T-helper 1 cell treated with Interleukin-12 subunit alpha and Interleukin-12 subunit beta and Interleukin-4 antibody, amounts not matched to agents 30 ng/mL and 1 ng/mL, for 36 hours (primary cell): ENCODE measurements at regions not wholly inside any gene's neighbourhood (a gene's known extent, or its start where the extent isn't known, plus 50 kb on each side); places are given as distances from the start of the nearest gene placed in this dataset.

ENCODE experiments used
- intact Hi-C: fragments of 100-400 bp; cut with micrococcal nuclease; formaldehyde crosslinking; loops from one replicate; pipeline ENCODE4 v1.15.1; 2024

DNA sequence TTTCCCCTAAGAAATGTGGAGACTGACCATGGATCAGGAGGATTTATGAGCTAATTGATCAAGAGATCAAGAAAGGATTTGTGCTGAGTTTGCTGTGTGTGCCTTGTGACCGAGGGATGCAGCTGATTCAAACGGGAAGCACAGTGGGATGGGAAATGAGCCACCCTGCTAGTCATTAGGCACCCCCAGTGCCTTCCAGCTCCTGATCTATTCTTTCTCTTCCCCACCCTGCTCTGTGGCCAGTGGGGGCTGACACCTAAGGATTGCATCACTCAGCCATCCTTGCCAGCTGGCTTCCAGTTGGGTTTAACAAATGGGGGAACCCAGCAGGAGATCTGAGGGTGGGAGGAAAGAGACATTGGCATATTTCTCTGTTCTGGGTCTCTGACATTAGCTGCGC lies 132.2 kb upstream of the CXCR4 start:
- intact Hi-C loops, result no loop called here

- intact Hi-C loops, result no loop called here
These were observed 131.0 kb upstream of the CXCR4 start for GRCh38 chr2:136248907-136249306.

- intact Hi-C loops, result no loop called here
These were observed 130.3 kb upstream of the CXCR4 start for GRCh38 chr2:136248242-136248641.

- intact Hi-C loops, result no loop called here
These were observed 129.4 kb upstream of the CXCR4 start for GRCh38 chr2:136247204-136247950.

DNA sequence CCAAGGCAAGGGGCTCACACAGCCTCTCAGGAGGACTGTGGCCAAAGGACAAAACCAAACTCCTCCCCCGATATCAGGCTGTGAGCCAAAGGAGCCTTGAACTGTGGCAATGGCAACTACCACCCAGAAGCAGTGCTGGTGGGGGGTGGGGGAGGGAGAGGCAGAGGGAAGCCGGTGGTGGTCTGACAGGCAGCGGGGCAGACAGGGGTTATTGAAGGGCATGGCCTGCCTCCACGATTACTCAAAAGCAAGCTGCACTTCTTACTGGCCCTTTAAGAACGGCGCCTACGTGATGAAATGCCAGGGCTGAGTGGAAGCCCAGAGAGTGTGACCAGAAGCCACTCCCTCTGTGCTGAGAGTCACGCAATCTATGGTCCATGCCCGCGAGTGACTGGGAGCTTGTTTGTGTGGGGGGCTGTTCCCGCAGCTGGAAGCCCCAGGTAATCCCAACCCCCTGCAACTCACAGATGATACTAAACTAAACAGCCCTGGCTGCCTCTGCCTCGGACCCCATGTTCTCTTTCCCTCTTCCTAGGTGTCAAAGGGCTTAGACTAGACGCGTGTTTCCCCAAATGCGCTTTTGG lies 128.2 kb upstream of the CXCR4 start:
- intact Hi-C loops, result no loop called here

GRCh38 chr2:136245211-136245610 lies 127.3 kb upstream of the CXCR4 start:
- intact Hi-C loops, result no loop called here

GRCh38 chr2:136244536-136244885 lies 126.6 kb upstream of the CXCR4 start:
- intact Hi-C loops, result no loop called here

GRCh38 chr2:136243638-136244535 lies 125.9 kb upstream of the CXCR4 start:
- intact Hi-C loops, result no loop called here

DNA sequence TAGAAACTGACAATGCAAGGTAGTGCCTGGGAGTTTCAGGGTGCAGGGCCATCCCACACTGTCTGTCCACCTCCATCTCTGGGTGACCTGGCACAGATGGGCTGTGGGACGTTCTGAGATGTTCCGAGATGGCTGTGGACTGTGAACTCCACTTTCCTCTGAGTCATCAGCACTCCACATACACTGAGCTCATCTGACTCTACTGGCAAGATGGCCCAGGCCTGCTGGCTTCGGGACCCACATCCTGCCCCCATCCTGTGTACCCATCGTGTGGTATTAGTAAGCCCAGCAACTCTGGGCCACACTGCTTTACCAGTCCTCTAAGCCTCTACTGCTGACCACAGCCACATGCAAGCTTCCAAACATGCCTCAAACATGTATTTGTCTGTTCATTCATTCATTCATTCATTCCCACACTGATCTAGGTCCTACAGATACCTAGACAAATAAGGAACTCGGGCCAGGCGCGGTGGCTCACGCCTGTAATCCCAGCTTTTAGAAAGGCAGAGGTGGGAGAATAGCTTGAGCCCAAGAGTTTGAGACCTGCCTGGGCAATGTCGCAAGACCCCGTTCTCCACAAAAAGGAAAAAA lies 124.8 kb upstream of the CXCR4 start:
- intact Hi-C loops, result no loop called here

GRCh38 chr2:136242100-136242499 lies 124.2 kb upstream of the CXCR4 start:
- intact Hi-C loops, result no loop called here

DNA sequence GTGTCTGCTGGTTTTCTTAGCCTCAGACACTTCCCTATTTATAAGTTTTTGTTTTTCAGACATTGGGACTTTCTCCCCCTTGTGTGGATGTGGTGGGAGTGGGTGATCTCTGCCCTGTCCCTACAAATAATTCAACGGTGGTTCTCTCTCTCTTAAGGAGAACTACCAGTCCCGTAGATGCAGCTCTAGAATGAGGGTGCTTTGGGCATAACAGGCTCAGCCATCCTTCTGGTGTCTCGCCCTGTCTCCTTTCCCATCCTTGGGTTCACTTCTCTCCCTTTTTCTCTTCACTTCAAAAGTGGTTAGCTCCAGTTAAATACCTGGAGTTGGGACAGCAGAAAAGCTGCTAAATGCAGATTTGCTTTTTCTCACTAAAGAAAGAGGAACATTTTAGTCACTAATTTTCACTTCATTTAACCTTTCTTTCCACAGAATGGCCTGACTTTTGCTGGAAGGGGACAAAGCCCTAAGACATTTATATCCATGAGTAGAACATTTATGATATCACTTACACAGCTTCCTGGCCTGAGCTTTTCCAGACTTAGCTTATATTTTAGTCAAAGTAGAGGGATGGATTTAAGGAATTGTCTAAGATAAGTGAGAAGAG lies 121.2 kb upstream of the CXCR4 start:
- intact Hi-C loops, result loop anchor here (2.0 to 5.0 kb wide), 8 partner anchors 32 to 417 kb away; partner anchors contain the start of gene CXCR4

DNA sequence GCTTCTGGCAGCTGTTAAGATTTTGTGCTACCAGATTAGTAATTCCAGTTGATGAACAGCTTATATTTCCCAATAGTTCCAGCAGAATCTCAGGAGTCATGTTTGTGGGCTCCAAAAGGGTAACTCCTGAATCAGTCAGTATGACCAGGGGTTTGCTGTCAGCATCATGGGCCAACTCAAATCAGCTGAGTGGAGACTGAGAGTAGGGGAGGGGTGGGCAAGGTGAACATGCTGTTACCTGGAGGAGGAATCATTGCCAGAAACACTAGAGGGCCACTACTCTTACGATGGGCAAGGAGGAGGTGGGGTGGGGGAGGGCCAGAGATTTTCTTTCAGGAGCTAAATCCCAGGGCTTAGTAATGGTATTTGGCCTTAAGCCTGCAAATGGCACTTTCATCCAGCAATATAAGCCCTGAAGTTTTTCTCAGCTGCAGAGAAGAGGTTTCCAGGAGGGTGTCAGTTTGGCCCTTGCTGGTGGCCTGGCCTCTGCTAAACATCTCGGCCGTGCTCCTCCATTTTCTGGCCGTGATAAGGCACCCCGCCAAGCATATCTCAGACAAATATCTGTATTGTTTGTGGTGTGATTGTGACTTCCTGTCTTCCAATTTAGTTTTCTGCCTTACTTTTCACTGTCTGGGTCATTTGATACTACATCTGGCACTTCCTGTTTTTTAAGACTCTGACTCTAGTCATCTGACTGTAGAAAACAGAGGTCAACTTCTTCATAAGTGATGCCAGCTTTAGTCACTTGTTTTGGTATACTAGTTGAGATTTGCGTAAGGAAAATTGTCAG lies 120.5 kb upstream of the CXCR4 start:
- intact Hi-C loops, result loop anchor here (1.0 to 5.0 kb wide), 11 partner anchors 32 to 416 kb away; partner anchors contain the start of gene CXCR4

GRCh38 chr2:136236019-136236418 lies 118.1 kb upstream of the CXCR4 start:
- intact Hi-C loops, result loop anchor here (5.0 kb wide), 3 partner anchors 76 to 414 kb away; no protein-coding TSS in a partner anchor

DNA sequence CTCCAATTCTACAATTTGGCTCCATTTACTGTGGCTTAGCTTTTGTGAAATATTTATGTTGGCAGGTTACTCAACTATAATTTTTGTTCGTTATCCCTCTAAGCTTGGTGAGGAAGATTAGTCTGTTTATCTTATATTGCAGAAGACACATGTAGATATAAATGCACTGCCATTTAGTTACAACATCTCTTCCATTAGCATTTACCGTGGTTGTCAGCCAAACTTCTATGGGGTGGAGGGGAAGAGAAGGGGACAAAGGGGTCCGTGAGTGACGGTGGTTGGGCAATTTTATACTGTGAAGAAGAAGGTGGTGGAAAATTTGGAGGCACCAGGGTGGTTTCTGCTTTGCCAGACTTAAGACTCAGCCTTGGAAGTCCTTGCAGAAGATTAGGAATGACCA lies 117.6 kb upstream of the CXCR4 start:
- intact Hi-C loops, result loop anchor here (5.0 kb wide), 3 partner anchors 77 to 413 kb away; no protein-coding TSS in a partner anchor

DNA sequence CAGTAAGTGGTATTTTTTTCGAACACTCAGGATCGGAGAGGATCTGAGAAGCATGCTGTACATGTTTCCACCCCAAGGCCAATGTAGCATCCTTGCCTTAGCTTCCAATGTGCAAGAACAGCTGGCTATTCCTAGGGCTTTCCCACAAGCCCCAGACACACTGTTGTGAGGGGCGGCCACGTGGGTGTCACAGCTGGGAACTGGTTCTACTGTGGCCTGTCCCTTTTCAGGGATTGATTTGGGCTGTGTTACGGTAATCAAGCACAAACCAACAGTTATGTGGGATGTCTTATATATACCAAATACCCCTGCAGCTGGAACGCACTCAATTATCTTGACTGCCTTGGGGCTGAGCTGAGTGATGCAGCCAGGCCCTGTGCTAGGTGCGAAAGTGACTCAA lies 116.3 kb upstream of the CXCR4 start:
- intact Hi-C loops, result no loop called here

DNA sequence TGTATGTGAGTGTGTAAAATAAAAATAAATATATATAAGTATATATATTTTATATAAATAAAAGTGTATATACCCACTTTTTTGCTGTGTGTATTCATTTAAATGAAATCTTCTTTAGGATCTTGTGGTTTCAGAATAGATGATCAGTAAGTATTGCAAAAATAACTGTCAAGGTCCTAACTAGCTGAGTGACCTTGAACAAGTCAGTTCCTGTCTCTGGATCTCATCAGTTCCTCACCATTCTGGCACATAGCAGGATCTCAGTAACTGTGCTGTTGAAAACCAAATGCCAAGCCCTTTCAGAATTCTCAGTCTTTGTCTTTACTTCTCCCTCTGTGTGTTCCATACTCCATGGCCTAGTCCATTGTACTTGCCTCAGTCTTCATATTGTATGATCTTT lies 115.3 kb upstream of the CXCR4 start:
- intact Hi-C loops, result no loop called here

- intact Hi-C loops, result no loop called here
These were observed 114.7 kb upstream of the CXCR4 start for GRCh38 chr2:136232456-136233172.

GRCh38 chr2:136230464-136230863 lies 112.5 kb upstream of the CXCR4 start:
- intact Hi-C loops, result no loop called here

- intact Hi-C loops, result no loop called here
These were observed 109.0 kb upstream of the CXCR4 start for GRCh38 chr2:136226903-136227302.
